DOHH2 (cell line): ENCODE measurements at regions not wholly inside any gene's neighbourhood (a gene's known extent, or its start where the extent isn't known, plus 50 kb on each side); places are given as distances from the start of the nearest gene placed in this dataset.

Experiments used
- H3F3A ChIP-seq: fragments of 200-600 bp; sonication (generic), shearing (Covaris generic); 2 replicates; pipeline ENCODE4 v1.6.0; 2016; ENCODE audit warnings: antibody characterized with exemption, mild to moderate bottlenecking; ENCODE audit not compliant: control insufficient read depth, insufficient read depth
- H3K27ac ChIP-seq: fragments of 200-600 bp; sonication (generic); 2 replicates; pipeline ENCODE4 v1.5.1; 2014; ENCODE audit warnings: low read depth, mild to moderate bottlenecking, low read length, moderate library complexity
- H3K27me3 ChIP-seq: fragments of 200-600 bp; sonication (generic); 2 replicates; pipeline ENCODE4 v1.6.1; 2014; ENCODE audit warnings: mild to moderate bottlenecking, low read length, mixed read lengths; ENCODE audit not compliant: control insufficient read depth
- H3K36me3 ChIP-seq: fragments of 200-600 bp; sonication (generic); 2 replicates; pipeline ENCODE4 v1.6.1; 2014; ENCODE audit warnings: mild to moderate bottlenecking, low read length, moderate library complexity, mixed read lengths; ENCODE audit not compliant: control insufficient read depth
- H3K4me1 ChIP-seq: fragments of 200-600 bp; sonication (generic); 2 replicates; pipeline ENCODE4 v1.6.1; 2014; ENCODE audit warnings: mild to moderate bottlenecking, low read length, mixed read lengths; ENCODE audit not compliant: control insufficient read depth
- H3K4me2 ChIP-seq: fragments of 200-600 bp; sonication (generic); 2 replicates; pipeline ENCODE4 v1.6.0; 2014; ENCODE audit warnings: mild to moderate bottlenecking, low read length, moderate library complexity
- H3K4me3 ChIP-seq: fragments of 200-600 bp; sonication (generic); 2 replicates; pipeline ENCODE4 v1.5.1; 2014; ENCODE audit warnings: mild to moderate bottlenecking, low read length, mixed read lengths
- H3K79me2 ChIP-seq: fragments of 200-600 bp; sonication (generic); 2 replicates; pipeline ENCODE4 v1.6.1; 2014; ENCODE audit warnings: mild to moderate bottlenecking, low read length, mixed read lengths; ENCODE audit not compliant: control insufficient read depth
- H3K9me2 ChIP-seq: fragments of 200-600 bp; sonication (generic); replicated peaks from 2 replicates; pipeline ENCODE4 v1.6.1; 2014; ENCODE audit warnings: mild to moderate bottlenecking, low read length, mixed read lengths; ENCODE audit not compliant: control insufficient read depth
- H3K9me3 ChIP-seq: fragments of 200-600 bp; sonication (generic); 2 replicates; pipeline ENCODE4 v1.6.1; 2014; ENCODE audit warnings: antibody characterized with exemption, low read length, mixed read lengths; ENCODE audit not compliant: control insufficient read depth, insufficient read depth
- H4K20me1 ChIP-seq: fragments of 200-600 bp; sonication (generic); 2 replicates; pipeline ENCODE4 v1.6.0; 2014; ENCODE audit warnings: low read depth, mild to moderate bottlenecking, antibody characterized with exemption, low read length, moderate library complexity; ENCODE audit not compliant: control insufficient read depth, insufficient read depth
- CTCF ChIP-seq: fragments of 200-600 bp; sonication (generic); IDR thresholded peaks from one replicate; pipeline ENCODE4 v1.5.1; 2014; ENCODE audit warnings: antibody characterized with exemption, mild to moderate bottlenecking, low read depth, low read length; ENCODE audit not compliant: poor library complexity, severe bottlenecking
- EZH2phosphoT487 ChIP-seq: fragments of 200-600 bp; sonication (generic); IDR thresholded peaks from 2 replicates; pipeline ENCODE4 v1.6.1; 2017; ENCODE audit warnings: borderline replicate concordance, mild to moderate bottlenecking, antibody characterized with exemption, low read length, moderate library complexity, mixed read lengths

GRCh38 chr6:168949981-168950857 lies 303.4 kb downstream of the THBS2 start:
- Histone ChIP-seq H3F3A (no peaks in the 10 kb centered on the region), H3K79me2 (no peaks in the 10 kb centered on the region), H3K27ac (no peak overlapping the region), H3K4me2 (no peak overlapping the region), H3K4me3 (no peak overlapping the region), H3K9me2 (no peaks in the 10 kb centered on the region), H4K20me1 (no peaks in the 10 kb centered on the region), H3K36me3 (no peaks in the 10 kb centered on the region), H3K27me3 (no peaks in the 10 kb centered on the region), H3K4me1 (no peaks in the 10 kb centered on the region), H3K9me3 (no peaks in the 10 kb centered on the region)
- TF ChIP-seq EZH2phosphoT487 (no peak), CTCF (no peak)

GRCh38 chr6:168948990-168949531 lies 304.6 kb downstream of the THBS2 start:
- TF ChIP-seq CTCF (no peak), EZH2phosphoT487 (no peak)
- no peaks in the 10 kb centered on the region for H3K9me3 ChIP-seq
- no peaks in the 10 kb centered on the region for H3K36me3 ChIP-seq
- H3K4me1 ChIP-seq, result no peaks in the 10 kb centered on the region
- no peaks in the 10 kb centered on the region for H3K79me2 ChIP-seq
- H3K27me3 ChIP-seq, result no peaks in the 10 kb centered on the region
- no peaks in the 10 kb centered on the region for H3K9me2 ChIP-seq
- no peaks in the 10 kb centered on the region for H3F3A ChIP-seq
- H3K4me2 ChIP-seq, result no peak overlapping the region
- H4K20me1 ChIP-seq, result no peaks in the 10 kb centered on the region
- H3K27ac ChIP-seq, result no peak overlapping the region
- H3K4me3 ChIP-seq, result no peak overlapping the region

GRCh38 chr6:168948002-168948401 lies 305.6 kb downstream of the THBS2 start:
- no peaks in the 10 kb centered on the region for H3K36me3 ChIP-seq
- no peak overlapping the region for H3K27ac ChIP-seq
- no peaks in the 10 kb centered on the region for H3K27me3 ChIP-seq
- H3F3A ChIP-seq, result no peaks in the 10 kb centered on the region
- no peaks in the 10 kb centered on the region for H3K4me1 ChIP-seq
- TF ChIP-seq EZH2phosphoT487, result no peak
- H3K79me2 ChIP-seq, result no peaks in the 10 kb centered on the region
- H3K4me3 ChIP-seq, result no peak overlapping the region
- no peaks in the 10 kb centered on the region for H4K20me1 ChIP-seq
- no peak overlapping the region for H3K4me2 ChIP-seq
- no peaks in the 10 kb centered on the region for H3K9me3 ChIP-seq
- no peaks in the 10 kb centered on the region for H3K9me2 ChIP-seq
